K562 (cell line): ENCODE measurements at regions not wholly inside any gene's neighbourhood (a gene's known extent, or its start where the extent isn't known, plus 50 kb on each side); places are given as distances from the start of the nearest gene placed in this dataset.

Experiments used
- ATAC-seq: fragments of 200-7000 bp; cut with Tn5 transposase; 3 replicates; pipeline ENCODE4 v1.9.1; 2020; ENCODE audit warnings: moderate library complexity
- BruUV-seq: library from RNA; stranded (reverse); fragments of 400-500 nt; replicated peaks from 2 replicates; lab custom pipeline; 2021; lab: Mats Ljungman, UMichigan
- CTCF ChIA-PET: fragments of 300-600 bp; formaldehyde crosslinking; extraction: SDS; loops from one replicate; lab custom pipeline; 2021; ENCODE audit warnings: low intra/inter-chr PET ratio; lab: Yijun Ruan, JAX
- POLR2A ChIA-PET: fragments of 300-600, 350-650 bp; sonication (Branson Sonifier 250); formaldehyde crosslinking; extraction: SDS; loops from one replicate; lab custom pipeline; 2021; ENCODE audit warnings: antibody characterized with exemption, inconsistent platforms; lab: Yijun Ruan, JAX
- DNase-seq, 4 experiments: peaks; one replicate each; pipeline versions ENCODE4 v3.0.0 to v3.0.0-alpha.2; 2011 to 2018; ENCODE audit warnings: low spot score in 3 of 4, mixed read lengths in 3 of 4; ENCODE audit errors: extremely low read depth in 1 of 4
- FAIRE-seq: peaks from 2 replicates; lab custom pipeline; 2011; peaks lifted over from hg19 to GRCh38; lab: Jason Lieb, UNC
- H2AFZ ChIP-seq: 2 replicates; pipeline ENCODE4 v1.6.0; 2011; ENCODE audit warnings: low read depth, low read length, control low read depth, inconsistent platforms
- H3K27ac ChIP-seq: fragments of 200-600 bp; 3 replicates; pipeline ENCODE4 v1.8.0; 2011; ENCODE audit warnings: low read depth, mild to moderate bottlenecking, control low read depth, inconsistent platforms, low read length, moderate library complexity, mixed read lengths; ENCODE audit errors: extremely low read depth
- H3K27me3 ChIP-seq, 2 experiments: fragments of 300-600 bp in 1 of 2; 2 replicates in 1 of 2; 3 replicates in 1 of 2; pipeline versions ENCODE4 v1.6.0 to v1.8.0; 2011; ENCODE audit warnings: inconsistent platforms in 2 of 2, low read length in 2 of 2, mild to moderate bottlenecking in 1 of 2, mixed read lengths in 1 of 2, moderate library complexity in 1 of 2; ENCODE audit not compliant: control insufficient read depth in 2 of 2, insufficient read depth in 2 of 2
- H3K36me3 ChIP-seq: fragments of 300-600 bp; 3 replicates; pipeline ENCODE4 v1.8.0; 2011; ENCODE audit warnings: mild to moderate bottlenecking, low read length, inconsistent platforms; ENCODE audit not compliant: control insufficient read depth, insufficient read depth
- H3K4me1 ChIP-seq, 2 experiments: fragments of 200-600 bp in 1 of 2; replicated peaks in 1 of 2; 2 replicates in 1 of 2; 3 replicates in 1 of 2; pipeline versions ENCODE4 v1.5.1 to v1.8.0; 2011; ENCODE audit warnings: inconsistent platforms in 2 of 2, low read length in 2 of 2, mild to moderate bottlenecking in 1 of 2, mixed read lengths in 1 of 2, moderate library complexity in 1 of 2; ENCODE audit not compliant: control insufficient read depth in 2 of 2, insufficient read depth in 2 of 2
- H3K4me2 ChIP-seq: 2 replicates; pipeline ENCODE4 v1.6.1; 2011; ENCODE audit warnings: low read length, control low read depth, inconsistent platforms, mixed read lengths; ENCODE audit not compliant: insufficient read depth
- H3K4me3 ChIP-seq: fragments of 200-600 bp; sonication (generic), shearing (Covaris generic); 2 replicates; pipeline ENCODE4 v1.5.1; 2016; ENCODE audit warnings: control low read depth, inconsistent platforms
- H3K79me2 ChIP-seq: fragments of 200-600 bp; 3 replicates; pipeline ENCODE4 v1.8.0; 2011; ENCODE audit warnings: low read length, inconsistent platforms; ENCODE audit not compliant: control insufficient read depth, insufficient read depth
- H3K9ac ChIP-seq, 2 experiments: 2 replicates each; pipeline versions ENCODE4 v1.6.0 to v1.6.1; 2011; ENCODE audit warnings: low read depth in 2 of 2, low read length in 2 of 2, control low read depth in 1 of 2, inconsistent platforms in 1 of 2, mild to moderate bottlenecking in 1 of 2, mixed read lengths in 1 of 2; ENCODE audit not compliant: insufficient read depth in 1 of 2
- H3K9me1 ChIP-seq: one replicate; pipeline ENCODE4 v1.6.0; 2011; ENCODE audit warnings: inconsistent platforms, mild to moderate bottlenecking, low read length, moderate library complexity; ENCODE audit not compliant: control insufficient read depth, insufficient read depth
- H3K9me3 ChIP-seq: replicated peaks from 2 replicates; pipeline ENCODE4 v1.5.1; 2011; ENCODE audit warnings: low read depth, low read length, inconsistent platforms; ENCODE audit not compliant: control insufficient read depth, insufficient read depth
- H4K20me1 ChIP-seq: replicated peaks from 2 replicates; pipeline ENCODE4 v1.6.1; 2011; ENCODE audit warnings: low read length, inconsistent platforms, mixed read lengths; ENCODE audit not compliant: control insufficient read depth, insufficient read depth
- ATF3 ChIP-seq, 2 experiments: fragments of 450-650 bp in 1 of 2; sonication (generic) in 1 of 2; formaldehyde crosslinking in 1 of 2; IDR thresholded peaks in 1 of 2; conservative IDR thresholded peaks in 1 of 2; 2 replicates each; pipeline versions ENCODE4 v1.6.1 to v1.8.1; 2016 to 2023; ENCODE audit warnings: mild to moderate bottlenecking in 2 of 2, moderate library complexity in 2 of 2, inconsistent platforms in 1 of 2, missing genetic modification reagents in 1 of 2
- C11orf30 ChIP-seq: fragments of 450-650 bp; IDR thresholded peaks from 2 replicates; pipeline ENCODE4 v1.6.1; 2016; ENCODE audit warnings: low read depth, mild to moderate bottlenecking
- CEBPG ChIP-seq, 3 experiments: fragments of 200-800 bp in 1 of 3; sonication (Bioruptor generic) in 1 of 3; sonication (generic) in 1 of 3; formaldehyde crosslinking in 1 of 3; IDR thresholded peaks in 2 of 3; conservative IDR thresholded peaks in 1 of 3; 2 replicates each; pipeline versions ENCODE4 v1.6.1 to v1.8.0; 2016 to 2022; ENCODE audit warnings: missing compliant biosample characterization in 2 of 3, missing genetic modification characterization in 2 of 3, mild to moderate bottlenecking in 1 of 3, missing genetic modification reagents in 1 of 3
- CHD1 ChIP-seq: fragments of 200-600 bp; sonication (generic); IDR thresholded peaks from one replicate; pipeline ENCODE4 v1.6.1; 2012; ENCODE audit warnings: mild to moderate bottlenecking, moderate library complexity, low read length, inconsistent platforms
- CREB1 ChIP-seq, 2 experiments: sonication (generic) in 1 of 2; formaldehyde crosslinking in 1 of 2; IDR thresholded peaks; 2 replicates each; pipeline versions ENCODE4 v1.6.1 to v1.8.0; 2012 to 2022; ENCODE audit warnings: inconsistent platforms in 1 of 2, mild to moderate bottlenecking in 1 of 2, missing genetic modification reagents in 1 of 2, moderate library complexity in 1 of 2
- EP300 ChIP-seq: IDR thresholded peaks from 2 replicates; pipeline ENCODE4 v1.6.1; 2012; ENCODE audit warnings: low read length, improper control_type of control experiment
- ETS2 ChIP-seq: IDR thresholded peaks from 2 replicates; pipeline ENCODE4 v1.6.1; 2016; ENCODE audit warnings: borderline replicate concordance, missing genetic modification characterization, mild to moderate bottlenecking, moderate library complexity, missing compliant biosample characterization; ENCODE audit not compliant: poor library complexity, severe bottlenecking
- FOXA1 ChIP-seq: fragments of 450-650 bp; IDR thresholded peaks from 2 replicates; pipeline ENCODE4 v1.6.1; 2016; ENCODE audit warnings: mild to moderate bottlenecking, borderline replicate concordance
- NUFIP1 ChIP-seq: fragments of 450-650 bp; IDR thresholded peaks from 2 replicates; pipeline ENCODE4 v1.6.1; 2018; ENCODE audit not compliant: partially characterized antibody
- RAD51 ChIP-seq: fragments of 450-650 bp; IDR thresholded peaks from 2 replicates; pipeline ENCODE4 v1.7.1; 2016; ENCODE audit warnings: low read depth, mild to moderate bottlenecking, borderline replicate concordance
- ZFP1 ChIP-seq: fragments of 450-650 bp; formaldehyde crosslinking; IDR thresholded peaks from 2 replicates; pipeline ENCODE4 v1.4.0; 2020; ENCODE audit warnings: mild to moderate bottlenecking, mixed read lengths
- ZNF224 ChIP-seq: sonication (generic); formaldehyde crosslinking; IDR thresholded peaks from 2 replicates; pipeline ENCODE4 v1.8.0; 2022; ENCODE audit warnings: mild to moderate bottlenecking, missing genetic modification reagents
- ZNF384 ChIP-seq: IDR thresholded peaks from 2 replicates; pipeline ENCODE4 v1.6.1; 2012; ENCODE audit warnings: low read depth, low read length, improper control_type of control experiment
- WGBS: fragments of 100-300 bp; shearing (Covaris generic); methylation state at CpG from one replicate; pipeline ENCODE4 v1.1.6; 2016; ENCODE audit warnings: low coverage, mixed read lengths; ENCODE audit not compliant: insufficient coverage; ENCODE audit errors: missing lambda C conversion rate; 5-methylcytosine and 5-hydroxymethylcytosine counted together
- in situ Hi-C: fragments of 300-500 bp; cut with MboI; formaldehyde crosslinking; loops from 4 replicates; pipeline ENCODE4 v1.15.0; 2018; ENCODE audit warnings: inconsistent platforms, mixed read lengths
- intact Hi-C: fragments of 100-400 bp; cut with micrococcal nuclease; formaldehyde crosslinking; loops from 2 replicates; pipeline ENCODE4 v1.14.2; 2022
- TF ChIP-seq, protein P1 (sequence below): fragments of 450-650 bp; formaldehyde crosslinking; IDR thresholded peaks from 2 replicates; pipeline ENCODE4 v1.4.0; 2022; ENCODE audit warnings: mild to moderate bottlenecking, moderate library complexity
- TF ChIP-seq, protein P2 (sequence below): fragments of 250-450 bp; sonication (Bioruptor Pico); IDR thresholded peaks from 2 replicates; pipeline ENCODE4 v1.8.0; 2022; ENCODE audit warnings: inconsistent platforms, mild to moderate bottlenecking, moderate library complexity, borderline replicate concordance

DNA sequence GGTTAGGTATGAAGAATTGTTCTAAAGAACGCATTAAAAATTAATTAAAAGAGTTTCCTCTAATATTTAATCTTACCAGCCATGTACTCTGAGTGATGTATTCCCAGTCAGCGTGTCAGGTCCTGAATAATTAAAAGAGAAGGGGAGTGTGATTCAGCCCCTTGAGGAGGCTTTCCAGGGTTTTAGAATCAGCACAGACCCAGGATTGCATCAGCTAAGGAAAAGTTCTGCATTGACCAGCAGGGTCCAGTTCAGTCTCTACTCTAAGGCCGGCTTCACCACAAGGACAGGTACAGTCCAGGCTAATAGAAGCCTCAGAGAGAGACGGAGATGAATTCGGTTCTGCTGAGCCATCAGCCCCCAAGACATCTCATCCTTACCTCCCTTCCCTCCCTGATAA is 499.5 kb upstream of the PROK2 start:
- POLR2A ChIA-PET, result interaction anchor here (0.6 to 0.9 kb wide), 3 partner anchors 16 to 318 kb away, joined by 3 to 4 read pairs (median 3); no protein-coding TSS in a partner anchor
- FAIRE-seq, result no peak
- in situ Hi-C loops, result no loop called here
- no peak for TF ChIP-seq CREB1 (IDR thresholded peaks at IDR 0.05)
- no peak for TF ChIP-seq CREB1 (CRISPR knock-in tag; IDR thresholded peaks at IDR 0.05)
- TF ChIP-seq ZNF384, result no peak
- TF ChIP-seq ETS2 (tag), result no peak
- TF ChIP-seq ATF3 (IDR thresholded peaks at IDR 0.05), result peak; percentile 66; the same call in 1 of the 2 replicates
- no peak for TF ChIP-seq ATF3 (CRISPR knock-in tag; conservative IDR thresholded peaks at IDR 0.05)
- TF ChIP-seq FOXA1, result no peak
- TF ChIP-seq, protein P1, sequence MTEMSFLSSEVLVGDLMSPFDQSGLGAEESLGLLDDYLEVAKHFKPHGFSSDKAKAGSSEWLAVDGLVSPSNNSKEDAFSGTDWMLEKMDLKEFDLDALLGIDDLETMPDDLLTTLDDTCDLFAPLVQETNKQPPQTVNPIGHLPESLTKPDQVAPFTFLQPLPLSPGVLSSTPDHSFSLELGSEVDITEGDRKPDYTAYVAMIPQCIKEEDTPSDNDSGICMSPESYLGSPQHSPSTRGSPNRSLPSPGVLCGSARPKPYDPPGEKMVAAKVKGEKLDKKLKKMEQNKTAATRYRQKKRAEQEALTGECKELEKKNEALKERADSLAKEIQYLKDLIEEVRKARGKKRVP (CRISPR knock-in tag), result peak; percentile 63; the same call in 1 of the 2 replicates
- TF ChIP-seq, protein P2, sequence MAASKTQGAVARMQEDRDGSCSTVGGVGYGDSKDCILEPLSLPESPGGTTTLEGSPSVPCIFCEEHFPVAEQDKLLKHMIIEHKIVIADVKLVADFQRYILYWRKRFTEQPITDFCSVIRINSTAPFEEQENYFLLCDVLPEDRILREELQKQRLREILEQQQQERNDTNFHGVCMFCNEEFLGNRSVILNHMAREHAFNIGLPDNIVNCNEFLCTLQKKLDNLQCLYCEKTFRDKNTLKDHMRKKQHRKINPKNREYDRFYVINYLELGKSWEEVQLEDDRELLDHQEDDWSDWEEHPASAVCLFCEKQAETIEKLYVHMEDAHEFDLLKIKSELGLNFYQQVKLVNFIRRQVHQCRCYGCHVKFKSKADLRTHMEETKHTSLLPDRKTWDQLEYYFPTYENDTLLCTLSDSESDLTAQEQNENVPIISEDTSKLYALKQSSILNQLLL (CRISPR knock-in tag), result no peak
- no peak for TF ChIP-seq ZNF224
- TF ChIP-seq C11orf30, result no peak
- TF ChIP-seq CHD1, result no peak
- no peak for TF ChIP-seq NUFIP1
- no peak for TF ChIP-seq ZFP1 (CRISPR knock-in tag)
- no peak for TF ChIP-seq RAD51
- TF ChIP-seq EP300, result no peak
- peak; percentile 34; the same call in 1 of the 2 replicates for TF ChIP-seq CEBPG (CRISPR knock-in tag; IDR thresholded peaks at IDR 0.05)
- peak; percentile 20 to 60; a peak in 2 of 4 replicates for TF ChIP-seq CEBPG (tag; conservative IDR thresholded peaks at IDR 0.05 in 1 of 2, IDR thresholded peaks at IDR 0.05 in 1 of 2)

More for the DNA sequence above, 499.5 kb upstream of the PROK2 start:
- no peaks in the 10 kb centered on the region for H3K27me3 ChIP-seq
- no peak overlapping the region; a peak in 1 of 4 replicates for H3K9ac ChIP-seq
- no TSS peak for BruUV-seq
- DNase-seq (no peak), ATAC-seq (peak; percentile 9)
- H4K20me1 ChIP-seq, result no peaks in the 10 kb centered on the region
- H3K4me3 ChIP-seq, result no peak overlapping the region
- peaks cover 3% of the 10 kb centered on the region for H3K9me1 ChIP-seq
- intact Hi-C loops, result no loop called here
- 22% methylated on average over 5 of the region's 5 CpGs for WGBS
- H3K4me1 ChIP-seq, result peaks cover 34 to 50% of the 10 kb centered on the region in 2 experiments
- H3K36me3 ChIP-seq, result no peaks in the 10 kb centered on the region
- no peaks in the 10 kb centered on the region; the same call in 2 of the 3 replicates for H3K79me2 ChIP-seq
- CTCF ChIA-PET, result no interaction called here
- peak overlapping the region; percentile 94 for H2AFZ ChIP-seq
- no peak overlapping the region; the same call in 2 of the 3 replicates for H3K27ac ChIP-seq
- H3K4me2 ChIP-seq, result peak overlapping the region; percentile 50
- H3K9me3 ChIP-seq, result no peaks in the 10 kb centered on the region
